GM21529 (cell line): ENCODE measurements at regions not wholly inside any gene's neighbourhood (a gene's known extent, or its start where the extent isn't known, plus 50 kb on each side); places are given as distances from the start of the nearest gene placed in this dataset.

Experiments used
- ATAC-seq: cut with Tn5 transposase; IDR thresholded peaks from one replicate; pipeline ENCODE4 v1.9.1; 2021; ENCODE audit not compliant: unreplicated experiment

DNA sequence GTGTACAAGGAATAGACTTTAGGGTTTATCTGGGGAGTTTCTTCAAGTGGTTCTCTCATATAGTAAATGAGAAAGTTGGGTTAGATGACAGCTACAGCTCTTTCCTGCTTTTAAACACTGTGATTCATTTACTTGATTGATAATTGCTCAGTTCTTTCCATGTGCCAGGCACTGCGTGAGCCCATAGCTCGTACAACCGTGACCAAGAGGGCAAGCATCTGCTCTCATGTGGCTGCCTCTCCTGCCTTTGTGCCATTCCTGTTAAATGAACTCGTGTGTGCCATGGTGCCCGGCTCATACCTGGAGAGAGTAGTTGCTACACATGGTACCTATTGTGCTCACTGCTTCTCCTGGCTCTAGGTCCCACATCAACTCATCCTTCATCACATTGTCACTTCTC is 206.3 kb downstream of the SNX19 start:
- ATAC-seq: no peak

DNA sequence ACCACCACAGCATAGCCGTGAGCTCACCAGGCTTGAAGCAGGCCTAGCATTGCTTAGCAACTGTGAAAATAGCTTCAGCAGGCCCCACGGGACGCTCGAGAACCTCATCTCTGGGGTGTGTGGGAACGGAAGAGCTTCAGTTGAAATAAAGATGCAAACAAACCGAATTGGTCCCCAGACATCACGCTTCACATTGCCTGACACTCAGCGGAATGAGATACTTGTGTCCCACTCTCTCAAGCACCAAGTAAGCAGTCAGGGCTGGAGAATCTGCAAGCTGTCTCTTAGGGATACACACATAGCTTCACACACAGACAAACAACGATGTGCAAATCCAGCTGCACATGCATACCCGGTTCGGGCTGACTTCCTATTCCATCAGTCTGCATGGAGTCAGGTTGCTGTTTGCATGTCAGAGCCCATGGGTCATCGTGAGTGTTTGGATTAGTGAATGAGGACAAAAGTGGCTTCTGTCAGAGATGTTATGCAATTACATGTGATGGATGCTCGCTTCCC is 205.7 kb downstream of the SNX19 start:
- no peak for ATAC-seq

DNA sequence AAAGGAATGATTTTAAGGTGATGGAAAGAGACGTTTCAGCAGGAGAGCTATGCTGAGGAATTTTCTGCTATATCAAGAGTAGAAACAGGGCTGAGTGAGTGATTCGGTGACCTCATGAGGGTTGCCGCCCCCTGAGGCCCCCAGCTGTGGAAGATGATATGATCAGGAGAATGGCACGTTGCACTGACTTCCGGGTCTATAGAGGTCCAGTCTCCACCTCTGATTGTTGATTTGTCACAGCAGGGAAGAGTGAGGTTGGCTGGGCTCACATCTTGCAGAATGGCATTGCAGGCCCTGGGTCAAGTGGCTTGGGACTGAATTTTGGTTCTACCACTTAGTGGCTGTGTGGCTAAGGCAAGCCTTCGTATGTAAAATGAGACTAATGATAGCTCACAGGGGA is 205.1 kb downstream of the SNX19 start:
- ATAC-seq: no peak

DNA sequence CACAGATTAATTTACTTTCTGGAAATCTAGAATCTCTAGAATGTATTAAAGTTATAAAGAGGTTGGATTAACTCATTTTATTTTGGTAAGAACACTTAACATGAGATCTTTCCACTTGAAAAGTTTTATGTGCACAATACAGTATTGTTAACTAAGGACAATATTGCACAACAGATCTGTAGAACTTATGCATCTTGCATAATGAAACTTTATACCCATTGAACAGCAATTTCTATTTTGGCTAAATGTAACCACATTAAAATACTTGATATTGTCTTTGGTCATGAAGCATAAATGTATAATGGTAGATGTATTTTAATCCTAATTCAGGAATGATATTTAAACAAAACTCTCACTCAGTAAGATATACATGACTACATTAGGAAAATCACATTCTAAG is 203.8 kb downstream of the SNX19 start:
- no peak for ATAC-seq

DNA sequence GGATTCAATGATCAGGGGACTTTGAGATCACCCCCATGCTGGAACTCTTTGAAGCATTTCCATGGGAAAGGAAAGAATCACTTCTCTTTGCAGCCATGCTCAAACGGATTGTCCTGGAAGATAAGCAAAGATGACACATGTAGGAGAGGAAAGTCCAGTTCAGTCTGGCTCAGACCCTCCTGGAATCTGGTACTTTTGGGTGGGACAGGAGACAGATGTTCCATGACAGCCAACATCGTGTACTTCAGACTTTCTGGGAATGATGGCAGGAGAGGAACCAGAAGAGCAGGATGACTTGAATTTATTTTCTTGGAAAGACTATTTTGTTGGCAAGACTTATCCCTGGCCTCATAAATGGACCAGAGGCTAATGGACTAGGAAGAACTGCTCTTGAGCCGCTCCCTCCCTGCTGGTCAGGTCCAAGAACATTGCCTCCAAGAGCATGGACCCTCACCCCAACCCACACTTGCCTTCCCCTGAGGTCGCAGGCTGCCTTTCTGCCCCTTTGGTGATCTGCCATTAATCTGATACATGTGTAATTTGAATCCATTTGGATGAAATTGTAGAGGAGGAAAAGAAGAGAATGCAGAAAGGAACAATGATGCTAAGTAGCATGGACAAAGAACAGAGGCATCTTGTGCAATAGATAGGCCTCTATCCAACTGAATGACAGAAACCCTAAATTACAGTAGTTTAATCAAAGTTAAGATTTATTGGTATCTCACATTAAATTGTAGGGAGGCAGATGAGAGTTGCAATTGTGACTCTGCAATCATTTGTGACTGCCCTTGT is 201.0 kb downstream of the SNX19 start:
- ATAC-seq: no peak

DNA sequence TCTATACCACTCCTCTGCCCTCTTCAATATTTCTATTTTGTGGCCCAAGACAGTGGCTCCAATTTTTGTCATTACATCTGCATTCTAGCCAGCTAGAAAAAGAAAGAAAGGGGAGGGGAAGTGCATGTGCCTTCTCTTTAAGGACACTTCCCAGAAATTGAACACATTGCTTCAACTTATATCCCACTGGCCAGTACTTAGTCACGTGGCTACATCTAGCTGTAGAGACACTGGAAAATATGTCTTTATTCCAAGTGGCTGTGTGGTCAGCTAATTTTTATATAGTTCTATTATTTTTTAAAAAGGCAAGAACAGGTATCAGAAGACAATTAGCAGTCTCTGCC is 200.4 kb downstream of the SNX19 start:
- no peak for ATAC-seq

DNA sequence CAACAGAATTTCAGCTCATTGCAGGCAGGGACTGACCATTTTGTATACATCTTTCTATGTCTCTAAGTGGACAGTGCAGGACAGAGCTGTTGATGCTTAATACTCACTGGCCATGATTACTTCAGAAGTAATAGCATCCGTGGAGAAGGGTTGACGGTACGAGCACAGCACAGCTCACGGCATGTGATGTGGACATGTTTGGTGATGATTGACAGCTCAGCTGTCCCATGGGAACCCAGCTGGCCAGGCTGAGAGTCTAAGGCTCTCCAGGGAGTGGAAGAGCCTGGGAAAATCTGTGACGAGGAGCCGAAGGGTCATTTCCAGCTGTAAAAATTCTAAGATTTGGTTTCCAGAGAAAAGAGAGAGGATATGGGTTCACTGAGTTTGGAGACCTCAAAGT is 198.2 kb downstream of the SNX19 start:
- ATAC-seq: no peak

DNA sequence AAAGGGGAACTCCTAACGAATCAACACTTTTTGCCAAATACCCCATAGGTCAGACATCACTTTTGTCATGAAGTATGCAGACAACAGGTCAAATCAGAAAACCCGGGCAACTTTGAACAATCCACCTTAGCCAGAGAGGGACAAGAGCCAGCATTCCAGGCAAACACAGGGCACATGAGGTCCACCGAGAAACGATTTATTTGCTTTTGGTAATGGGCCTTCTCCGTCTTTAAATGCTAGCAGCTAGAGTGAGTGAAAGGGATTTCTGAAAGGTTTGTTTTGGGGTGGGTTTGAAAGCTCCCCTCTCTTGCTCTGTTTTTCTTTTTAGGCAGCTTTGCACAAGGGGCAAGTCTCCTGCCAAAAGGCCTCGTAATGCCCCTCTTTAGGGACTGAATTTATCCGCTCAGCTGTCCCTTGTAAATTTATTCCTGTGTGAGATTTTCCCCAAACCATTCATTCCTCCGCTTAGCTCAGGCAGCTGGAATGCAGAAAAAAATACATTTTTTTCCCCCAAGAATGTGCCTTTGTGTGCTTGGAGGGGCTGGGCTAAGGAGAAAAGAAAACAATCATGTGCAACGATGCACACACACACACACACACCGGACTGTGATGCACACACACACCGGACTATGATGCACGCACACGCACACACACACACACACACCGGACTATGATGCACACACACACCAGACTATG is 196.9 kb downstream of the SNX19 start:
- ATAC-seq: no peak

DNA sequence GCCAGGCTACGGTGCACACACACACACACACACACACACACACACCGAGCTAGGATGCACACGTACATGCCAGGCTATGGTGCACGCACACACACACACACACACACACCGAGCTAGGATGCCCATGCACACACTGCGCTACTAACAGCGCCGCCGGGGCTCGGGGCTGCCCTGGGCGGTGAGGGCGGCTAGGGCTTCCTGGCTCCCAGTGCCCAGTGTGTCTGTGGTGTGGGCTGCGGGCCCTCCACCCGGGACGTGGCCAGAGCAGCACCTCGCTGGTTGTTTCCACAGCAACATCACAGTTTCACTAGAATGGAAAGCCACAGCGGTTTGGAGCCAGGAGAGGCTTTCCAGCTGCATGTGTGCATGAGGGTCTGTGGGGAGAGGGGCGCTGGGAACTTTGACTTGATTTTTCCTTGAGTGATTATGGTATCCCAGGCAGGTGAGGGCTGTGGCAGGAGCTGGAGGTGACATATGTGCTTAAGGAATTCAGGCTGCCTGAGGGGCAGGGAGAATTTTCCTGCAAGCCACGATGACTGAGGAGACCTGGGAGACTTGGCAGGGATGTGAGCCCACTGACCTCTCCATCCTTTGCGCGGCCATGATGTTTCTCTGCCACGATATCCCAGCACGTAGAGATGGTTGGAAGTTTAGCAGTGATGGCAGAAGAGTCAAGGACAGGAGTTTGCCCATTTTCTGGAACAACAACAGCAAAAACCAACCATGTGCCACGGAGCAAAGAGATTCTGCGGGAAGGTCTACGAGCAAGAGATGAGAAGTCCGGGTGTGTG is 195.9 kb downstream of the SNX19 start:
- no peak for ATAC-seq

DNA sequence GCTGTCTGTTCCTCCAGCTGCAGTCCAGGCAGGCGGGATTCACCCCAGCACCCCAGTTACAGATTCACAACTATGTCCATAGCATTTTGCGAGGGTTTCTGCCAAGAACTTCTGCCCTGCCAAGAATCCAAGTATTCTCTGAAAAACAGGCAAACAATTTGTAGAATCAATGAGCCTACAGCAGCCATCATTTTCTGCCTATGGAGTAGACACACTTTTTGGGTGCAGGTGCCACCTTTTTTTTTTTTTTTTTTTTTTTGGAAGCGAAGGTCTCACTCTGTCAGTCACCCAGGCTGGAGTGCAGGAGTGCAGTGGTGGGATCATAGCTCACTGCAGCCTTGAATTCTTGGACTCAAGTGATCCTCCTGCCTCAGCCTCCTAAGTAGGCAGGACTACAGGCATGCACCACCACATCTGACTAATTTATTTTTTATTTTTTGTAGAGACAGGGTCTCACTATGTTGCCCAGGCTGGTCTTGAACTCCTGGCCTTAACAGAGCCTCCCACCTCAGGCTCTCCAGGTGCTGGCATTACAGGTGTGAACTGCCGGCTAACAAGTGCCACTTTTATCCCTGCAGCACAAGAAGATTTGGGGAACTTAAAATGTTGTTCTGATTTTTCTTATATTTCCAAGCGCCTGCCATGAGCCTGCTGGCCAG is 195.1 kb downstream of the SNX19 start:
- ATAC-seq: no peak

DNA sequence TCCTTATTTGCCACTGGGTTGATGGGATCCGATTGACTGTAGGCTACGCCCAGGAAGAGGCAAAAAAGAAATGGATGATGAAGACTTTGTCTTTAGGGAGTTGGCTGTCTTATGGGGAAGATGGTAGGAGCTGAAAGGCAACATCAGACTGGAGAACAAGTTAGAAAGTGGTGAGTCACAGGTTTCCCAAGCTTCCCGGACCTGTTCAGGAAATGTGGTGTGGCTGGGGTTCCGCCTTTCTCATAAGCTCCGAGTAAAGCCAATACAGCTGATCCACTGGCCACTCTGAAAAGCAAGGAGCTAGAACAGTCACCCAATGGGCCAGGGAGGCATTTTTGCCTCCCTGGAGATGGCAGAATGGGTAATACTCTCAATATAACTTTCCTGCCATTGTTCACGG is 194.5 kb downstream of the SNX19 start:
- ATAC-seq: no peak

DNA sequence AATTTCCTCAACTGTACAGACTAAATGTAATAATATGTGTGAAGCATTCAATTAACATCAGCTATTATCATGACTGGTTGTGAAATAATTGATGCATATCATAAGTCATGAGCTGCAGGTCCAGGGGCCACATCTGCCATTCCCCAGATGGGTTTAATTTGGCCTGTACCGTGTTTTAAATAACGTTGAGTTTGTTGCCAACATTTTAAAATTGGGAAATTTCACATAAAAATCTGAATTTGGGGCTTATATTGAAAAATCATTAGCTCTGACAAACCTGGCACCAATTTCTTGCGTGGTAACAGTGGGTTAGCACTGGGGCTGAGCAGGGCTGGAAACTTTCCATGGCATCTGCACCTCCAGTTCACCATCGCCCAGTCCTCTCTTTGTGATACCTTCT is 193.9 kb downstream of the SNX19 start:
- no peak for ATAC-seq

DNA sequence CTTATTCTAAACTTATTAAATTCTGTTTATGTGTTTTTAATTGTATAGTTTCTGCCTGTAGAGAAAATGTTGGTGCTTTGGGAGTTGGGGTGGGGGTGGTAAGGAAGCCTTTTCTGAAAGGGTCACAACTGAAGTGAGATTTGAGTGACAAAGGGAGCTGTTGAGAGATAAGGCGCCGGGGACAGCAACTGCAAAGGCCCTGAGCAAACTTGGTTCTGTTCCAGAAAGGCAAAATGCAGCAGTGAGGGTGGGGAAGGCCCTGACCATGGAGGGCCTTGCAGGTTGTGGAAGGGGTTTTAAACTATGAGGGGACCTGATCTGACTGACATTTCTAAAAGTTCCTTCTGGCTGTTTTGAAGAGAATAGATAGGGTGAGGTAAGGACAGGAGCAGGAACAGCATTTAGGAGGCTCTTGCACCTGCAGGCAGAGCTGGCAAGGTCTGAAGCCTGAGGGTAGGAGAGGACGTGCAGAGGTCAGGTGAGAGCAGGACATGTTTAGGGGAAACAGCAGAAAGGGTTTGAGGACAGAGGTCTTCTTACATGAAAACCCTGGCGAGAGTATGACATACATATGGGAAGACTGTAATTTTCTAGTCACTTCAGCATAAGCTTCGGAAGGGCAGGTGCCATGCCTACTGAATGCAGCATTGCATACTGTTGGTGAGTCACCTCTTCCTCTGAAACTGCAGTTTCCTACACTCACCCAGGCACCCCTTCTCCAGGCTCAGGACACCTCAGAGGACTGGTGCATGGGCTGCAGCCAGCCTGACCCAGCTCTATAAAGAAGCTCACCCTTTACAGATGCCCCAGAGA is 190.7 kb downstream of the SNX19 start:
- ATAC-seq: no peak

DNA sequence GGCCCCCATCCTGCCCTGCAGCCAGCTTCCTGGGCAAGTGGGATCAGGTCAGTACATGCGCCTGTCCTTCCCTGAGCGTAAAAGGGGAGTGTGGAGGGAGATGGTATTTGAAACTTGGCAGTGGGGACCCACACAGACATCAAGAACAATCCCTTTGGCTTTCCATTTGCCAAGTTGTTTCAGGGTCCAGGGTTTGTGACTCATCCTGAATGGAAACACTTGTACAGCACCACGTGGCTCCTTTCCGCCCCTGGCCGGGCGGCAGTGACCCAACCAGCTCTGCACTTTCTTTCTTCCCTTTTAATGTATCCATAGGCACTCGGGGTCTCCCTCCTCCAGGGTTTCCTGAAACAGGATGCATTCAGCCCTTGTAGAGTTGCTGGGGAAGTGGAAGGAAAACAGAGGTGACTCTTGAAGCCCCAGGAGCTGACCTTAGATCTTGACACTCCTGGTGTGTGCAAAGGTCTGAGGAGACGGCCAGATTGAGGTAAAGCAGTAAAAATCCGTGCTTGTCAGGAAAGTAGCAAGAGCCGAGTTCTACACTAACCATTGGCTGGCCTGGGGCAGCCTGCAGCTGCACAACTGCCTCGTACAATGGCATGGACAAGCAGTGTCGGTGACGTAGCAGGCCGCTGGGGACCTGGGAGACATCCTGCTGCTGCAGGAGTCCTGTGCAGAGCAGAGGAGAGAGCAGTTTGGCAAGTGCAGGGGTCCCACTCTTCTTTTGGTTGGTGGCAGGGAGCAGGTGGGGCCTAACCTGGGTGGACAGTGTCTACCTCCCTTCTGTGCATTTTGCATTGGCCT is 189.8 kb downstream of the SNX19 start:
- ATAC-seq: no peak

DNA sequence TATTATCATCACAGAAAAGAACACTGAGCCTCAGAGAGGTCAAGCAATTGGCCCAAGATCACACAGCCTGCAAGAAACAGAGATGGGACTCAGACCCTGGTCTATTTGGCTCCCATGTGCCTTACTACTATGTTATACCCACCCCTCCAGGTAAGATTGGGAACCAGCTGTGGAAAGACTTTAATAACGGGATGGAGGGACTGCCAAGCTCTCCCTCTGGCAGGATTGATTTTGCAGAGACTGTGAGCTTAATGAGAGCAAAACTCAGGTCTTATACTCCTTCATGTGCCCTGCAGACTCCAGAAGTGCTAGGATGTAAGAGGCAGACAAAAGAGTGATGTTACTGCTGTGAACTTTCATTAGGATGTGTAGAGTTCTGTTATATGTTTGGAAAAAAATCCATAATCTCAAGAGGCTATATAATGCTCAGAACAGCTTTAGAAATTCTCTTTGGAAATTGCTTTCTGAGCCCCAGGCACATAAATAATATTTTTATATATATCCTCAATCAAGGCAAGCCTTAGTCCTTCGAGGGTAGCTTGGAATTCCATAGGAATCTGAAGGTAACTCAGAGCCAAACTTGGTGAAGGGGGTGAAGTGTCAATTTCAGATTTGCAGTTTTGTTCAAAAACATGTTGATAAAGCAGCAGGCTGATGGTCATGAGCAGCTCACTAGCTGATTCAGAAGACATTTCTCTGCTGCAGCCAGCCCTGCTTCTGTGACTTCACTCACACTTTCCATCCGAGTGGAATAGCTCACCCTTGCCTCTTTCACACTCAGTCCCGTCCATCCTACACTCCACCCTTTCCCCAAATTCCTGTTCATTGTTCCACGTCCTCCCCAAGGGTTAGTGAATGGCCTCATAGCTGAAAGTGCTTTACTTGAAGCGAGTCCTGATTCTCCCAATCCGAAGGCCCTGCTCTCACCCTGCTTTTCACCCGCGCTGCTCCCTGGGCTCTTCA is 188.8 kb downstream of the SNX19 start:
- ATAC-seq: no peak

DNA sequence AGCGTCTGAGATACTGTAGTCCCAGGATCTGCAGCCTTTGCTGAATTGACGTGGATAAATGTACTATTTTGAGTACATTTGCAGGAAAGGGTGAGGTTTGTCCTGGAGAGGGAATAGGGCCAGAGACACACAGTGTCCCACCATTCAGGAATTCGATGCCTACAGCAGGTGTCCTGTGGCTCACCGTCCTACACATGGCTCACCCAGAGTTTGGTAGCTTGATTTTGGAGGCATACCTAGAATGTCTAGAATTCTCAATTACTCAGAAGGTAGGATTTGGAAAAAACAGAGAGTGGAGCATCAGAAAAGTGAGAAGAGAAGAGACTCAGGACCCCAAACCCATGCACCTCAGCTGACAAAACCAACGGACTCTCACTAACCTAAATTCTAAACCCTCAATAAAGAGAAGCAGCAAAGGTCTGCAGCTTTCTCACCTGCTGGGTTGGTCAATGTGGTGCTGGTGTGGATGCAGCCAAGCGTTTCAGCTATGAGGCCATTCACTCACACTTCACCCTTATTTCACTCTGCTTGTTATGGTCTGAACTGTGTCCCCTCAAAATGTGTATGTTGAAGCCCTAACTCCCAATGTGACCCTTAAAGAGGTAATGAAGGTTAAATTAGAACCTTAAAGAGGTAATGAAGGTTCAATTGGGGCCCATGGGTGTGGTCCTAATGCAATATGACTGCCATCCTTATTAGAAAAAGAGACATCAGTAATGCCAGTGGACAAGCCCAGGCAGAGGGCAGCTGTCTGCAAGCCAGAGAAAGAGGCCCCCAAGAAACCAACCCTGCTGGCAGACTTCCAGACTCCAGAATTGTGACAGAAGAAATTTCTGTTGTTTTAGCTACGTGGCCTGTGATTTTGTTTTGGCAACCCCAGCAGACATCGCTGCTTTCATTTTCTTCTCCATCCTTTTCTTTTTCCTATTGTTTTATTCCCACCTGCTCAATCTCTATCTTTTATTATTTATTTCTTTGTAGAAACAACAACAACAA is 187.8 kb downstream of the SNX19 start:
- ATAC-seq: no peak

DNA sequence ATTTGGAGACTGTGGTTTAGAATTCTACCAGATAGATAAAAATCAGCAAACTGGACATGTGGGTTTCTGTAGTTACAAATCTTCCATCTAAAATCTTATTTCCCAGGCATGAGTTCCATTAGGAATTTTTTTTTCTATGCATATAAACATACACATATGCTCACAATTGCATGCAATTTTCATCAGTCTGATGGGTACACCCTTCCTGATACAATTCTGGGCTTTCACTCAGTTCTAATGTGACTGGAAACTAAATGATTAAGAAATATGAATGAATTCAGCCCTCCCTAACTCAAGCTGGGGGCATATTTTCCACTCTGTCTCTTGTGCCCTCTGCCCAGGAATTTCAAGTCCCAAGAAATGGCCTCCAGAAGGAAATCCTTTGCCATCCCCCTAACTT is 187.1 kb downstream of the SNX19 start:
- no peak for ATAC-seq
